ENCODE measurements at regions not wholly inside any gene's neighbourhood (a gene's known extent, or its start where the extent isn't known, plus 50 kb on each side); places are given as distances from the start of the nearest gene placed in this dataset.

DNA sequence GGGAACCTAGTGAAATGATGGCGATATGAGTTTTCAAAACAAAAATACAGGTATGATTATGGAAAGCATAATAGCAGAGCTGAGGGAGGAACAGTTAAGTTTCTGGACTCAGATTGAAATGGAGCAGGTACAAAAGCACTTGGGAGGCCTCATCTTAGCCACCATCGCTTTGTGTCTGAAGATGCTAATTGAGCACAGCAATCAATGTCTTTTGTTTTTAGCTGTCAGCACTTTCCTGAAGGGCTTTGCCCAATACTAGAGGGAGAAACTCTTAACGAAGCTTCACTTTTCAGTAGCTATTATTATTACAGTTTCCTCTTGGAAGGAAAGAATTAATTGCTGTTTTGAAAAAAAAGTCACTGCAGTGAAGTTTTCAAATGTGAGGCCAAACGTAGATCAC lies 348.7 kb downstream of the RWDD3 start:
- Histone ChIP-seq H3K4me3 (ENCODE audit: low read depth, low read length) (no peak overlapping the region), H3K9me3 (ENCODE audit: control insufficient read depth, insufficient read depth, low read depth, low read length) (no peaks in the 10 kb centered on the region), H3K4me1 (ENCODE audit: control insufficient read depth, insufficient read depth, low read length) (no peaks in the 10 kb centered on the region), H3K27ac (ENCODE audit: extremely low read depth, low read depth, low read length) (no peak overlapping the region), H3K36me3 (ENCODE audit: control insufficient read depth in 2 of 2, insufficient read depth in 1 of 2, low read length in 2 of 2) (no peaks in the 10 kb centered on the region)
- TF ChIP-seq ZNF843 (tag by site-specific recombination; IDR thresholded peaks at IDR 0.05): no peak
- ChIA-PET CTCF (no interaction called here), POLR2A (no interaction called here)

DNA sequence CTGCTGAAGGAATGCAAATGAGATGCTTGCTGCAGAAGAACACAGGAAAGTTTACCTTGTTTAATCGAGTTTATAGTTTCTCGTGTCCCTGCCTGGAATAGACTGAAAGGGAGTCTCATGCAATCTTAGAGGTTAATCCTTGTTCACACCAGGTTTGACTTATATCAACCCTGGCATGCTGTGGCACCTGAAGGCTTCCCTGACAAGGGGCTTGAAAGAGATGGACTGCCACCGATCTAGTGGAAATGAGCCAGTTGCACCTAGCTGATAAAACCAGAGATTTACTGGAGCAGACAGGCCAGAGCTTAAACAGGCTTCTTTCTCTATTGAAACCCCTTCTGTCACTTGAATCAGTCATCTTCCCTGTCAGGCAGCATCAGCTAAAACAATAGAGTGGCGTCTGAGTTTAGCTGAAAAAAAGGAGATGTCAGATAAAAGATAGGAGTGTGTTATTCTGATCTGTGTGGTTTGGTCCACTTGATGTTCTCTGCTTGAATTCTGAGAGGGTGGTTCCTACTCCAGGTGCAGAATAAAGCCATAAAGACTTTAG lies 349.7 kb downstream of the RWDD3 start:
- ChIA-PET CTCF (no interaction called here), POLR2A (no interaction called here)
- no peaks in the 10 kb centered on the region for H3K36me3 ChIP-seq (ENCODE audit: control insufficient read depth in 2 of 2, insufficient read depth in 1 of 2, low read length in 2 of 2)
- TF ChIP-seq ZBTB7A (tag by site-specific recombination; IDR thresholded peaks at IDR 0.05; ENCODE audit: low read depth) (no peak), ZNF521 (tag by site-specific recombination; IDR thresholded peaks at IDR 0.05) (no peak), BCL11A (tag by site-specific recombination; IDR thresholded peaks at IDR 0.05; ENCODE audit: low read depth) (no peak), ZBTB17 (tag by site-specific recombination; IDR thresholded peaks at IDR 0.05) (no peak), ZNF404 (tag by site-specific recombination; IDR thresholded peaks at IDR 0.05) (no peak), ZNF776 (tag by site-specific recombination; IDR thresholded peaks at IDR 0.05; ENCODE audit: borderline replicate concordance) (no peak), ZNF549 (tag by site-specific recombination; IDR thresholded peaks at IDR 0.05) (no peak), ZNF580 (tag by site-specific recombination; IDR thresholded peaks at IDR 0.05) (no peak), ZNF600 (tag by site-specific recombination; IDR thresholded peaks at IDR 0.05) (no peak), ZNF670 (tag by site-specific recombination; IDR thresholded peaks at IDR 0.05; ENCODE audit: low read depth) (no peak), HIC1 (tag by site-specific recombination; IDR thresholded peaks at IDR 0.05) (no peak), ZNF311 (tag by site-specific recombination; IDR thresholded peaks at IDR 0.05; ENCODE audit: borderline replicate concordance) (no peak), ZNF184 (tag by site-specific recombination; IDR thresholded peaks at IDR 0.05) (no peak), ZNF19 (tag by site-specific recombination; IDR thresholded peaks at IDR 0.05; ENCODE audit: low read depth) (no peak), ZNF629 (tag by site-specific recombination; IDR thresholded peaks at IDR 0.05) (no peak), KLF16 (tag by site-specific recombination; IDR thresholded peaks at IDR 0.05) (no peak), ZNF157 (tag by site-specific recombination; IDR thresholded peaks at IDR 0.05) (no peak)
- TF ChIP-seq, protein P1, sequence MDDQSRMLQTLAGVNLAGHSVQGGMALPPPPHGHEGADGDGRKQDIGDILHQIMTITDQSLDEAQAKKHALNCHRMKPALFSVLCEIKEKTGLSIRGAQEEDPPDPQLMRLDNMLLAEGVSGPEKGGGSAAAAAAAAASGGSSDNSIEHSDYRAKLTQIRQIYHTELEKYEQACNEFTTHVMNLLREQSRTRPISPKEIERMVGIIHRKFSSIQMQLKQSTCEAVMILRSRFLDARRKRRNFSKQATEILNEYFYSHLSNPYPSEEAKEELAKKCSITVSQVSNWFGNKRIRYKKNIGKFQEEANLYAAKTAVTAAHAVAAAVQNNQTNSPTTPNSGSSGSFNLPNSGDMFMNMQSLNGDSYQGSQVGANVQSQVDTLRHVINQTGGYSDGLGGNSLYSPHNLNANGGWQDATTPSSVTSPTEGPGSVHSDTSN (CRISPR knock-in tag; IDR thresholded peaks at IDR 0.05): no peak
- no peak overlapping the region for H3K27ac ChIP-seq (ENCODE audit: extremely low read depth, low read depth, low read length)
- no peaks in the 10 kb centered on the region for H3K4me1 ChIP-seq (ENCODE audit: control insufficient read depth, insufficient read depth, low read length)
- no peak overlapping the region for H3K4me3 ChIP-seq (ENCODE audit: low read depth, low read length)
- no peaks in the 10 kb centered on the region for H3K9me3 ChIP-seq (ENCODE audit: control insufficient read depth, insufficient read depth, low read depth, low read length)

GRCh38 chr1:95584315-95584714 lies 350.3 kb downstream of the RWDD3 start:
- H3K36me3 ChIP-seq (ENCODE audit: control insufficient read depth in 2 of 2, insufficient read depth in 1 of 2, low read length in 2 of 2): no peaks in the 10 kb centered on the region
- no peaks in the 10 kb centered on the region for H3K9me3 ChIP-seq (ENCODE audit: control insufficient read depth, insufficient read depth, low read depth, low read length)
- H3K4me1 ChIP-seq (ENCODE audit: control insufficient read depth, insufficient read depth, low read length): no peaks in the 10 kb centered on the region
- no peak overlapping the region for H3K4me3 ChIP-seq (ENCODE audit: low read depth, low read length)
- H3K27ac ChIP-seq (ENCODE audit: extremely low read depth, low read depth, low read length): no peak overlapping the region
- CTCF ChIA-PET: no interaction called here
- POLR2A ChIA-PET: no interaction called here
- TF ChIP-seq OVOL3 (tag by site-specific recombination; IDR thresholded peaks at IDR 0.05) (no peak), ZBTB49 (tag by site-specific recombination; IDR thresholded peaks at IDR 0.05; ENCODE audit: low read depth) (no peak), ZNF24 (tag by site-specific recombination; IDR thresholded peaks at IDR 0.05) (no peak), ZNF366 (tag by site-specific recombination; conservative IDR thresholded peaks at IDR 0.05) (no peak), ZNF791 (tag by site-specific recombination; IDR thresholded peaks at IDR 0.05) (no peak), SCRT1 (tag by site-specific recombination; IDR thresholded peaks at IDR 0.05; ENCODE audit: borderline replicate concordance) (no peak), ZNF677 (tag by site-specific recombination; IDR thresholded peaks at IDR 0.05) (no peak), ZNF112 (tag by site-specific recombination; IDR thresholded peaks at IDR 0.05) (no peak)

Measured in HEK293 (cell line).